NCI-H1092 treated with DMSO at 0.1 percent for 48 hours (cell line): ENCODE measurements at regions not wholly inside any gene's neighbourhood (a gene's known extent, or its start where the extent isn't known, plus 50 kb on each side); places are given as distances from the start of the nearest gene placed in this dataset.

ENCODE experiments used
- DNase-seq: peaks from one replicate; lab custom pipeline; 2025; lab: John Stamatoyannopoulos, UW

- no peak for DNase-seq
Observed at GRCh38 chr7:130966246-130967009, 232.4 kb upstream of the KLF14 start.

- DNase-seq, result no peak
Observed at GRCh38 chr7:130970196-130970595, 236.2 kb upstream of the KLF14 start.

- no peak for DNase-seq
Observed at GRCh38 chr7:130970696-130971095, 236.7 kb upstream of the KLF14 start.

GRCh38 chr7:130971297-130971696 is 237.3 kb upstream of the KLF14 start:
- DNase-seq, result no peak

- no peak for DNase-seq
Observed at GRCh38 chr7:130972201-130972600, 238.2 kb upstream of the KLF14 start.

GRCh38 chr7:130973637-130974036 is 239.6 kb upstream of the KLF14 start:
- no peak for DNase-seq

GRCh38 chr7:130974169-130974568 is 240.2 kb upstream of the KLF14 start:
- DNase-seq, result no peak

- DNase-seq, result no peak
Observed at GRCh38 chr7:130974794-130975193, 240.8 kb upstream of the KLF14 start.

GRCh38 chr7:130975731-130976130 is 241.7 kb upstream of the KLF14 start:
- DNase-seq, result no peak

GRCh38 chr7:130982160-130982638 is 248.2 kb upstream of the KLF14 start:
- peak; percentile 45 for DNase-seq

GRCh38 chr7:130982651-130983050 is 248.6 kb upstream of the KLF14 start:
- no peak for DNase-seq

GRCh38 chr7:130985361-130985760 is 251.4 kb upstream of the KLF14 start:
- DNase-seq, result no peak

GRCh38 chr7:130986261-130986690 is 252.3 kb upstream of the KLF14 start:
- no peak for DNase-seq

- no peak for DNase-seq
Observed at GRCh38 chr7:130987092-130987491, 253.1 kb upstream of the KLF14 start.

- no peak for DNase-seq
Observed at GRCh38 chr7:130988443-130988842, 254.4 kb upstream of the KLF14 start.

- DNase-seq, result no peak
Observed at GRCh38 chr7:130989101-130989795, 255.2 kb upstream of the KLF14 start.

- DNase-seq, result no peak
Observed at GRCh38 chr7:130990178-130990832, 256.3 kb upstream of the KLF14 start.

- no peak for DNase-seq
Observed at GRCh38 chr7:130993671-130994365, 259.8 kb upstream of the KLF14 start.

GRCh38 chr7:130994378-130995115 is 260.5 kb upstream of the KLF14 start:
- no peak for DNase-seq

- DNase-seq, result no peak
Observed at GRCh38 chr7:130995252-130996081, 261.5 kb upstream of the KLF14 start.
